ENCODE measurements at regions not wholly inside any gene's neighbourhood (a gene's known extent, or its start where the extent isn't known, plus 50 kb on each side); places are given as distances from the start of the nearest gene placed in this dataset.

- no peak for TF ChIP-seq EGR1 (conservative IDR thresholded peaks at IDR 0.05)
- no peak for TF ChIP-seq MTA3 (IDR thresholded peaks at IDR 0.05; ENCODE audit: borderline replicate concordance)
- no peak for TF ChIP-seq MCM2 (IDR thresholded peaks at IDR 0.05; ENCODE audit: low read depth)
- TF ChIP-seq EP400 (IDR thresholded peaks at IDR 0.05) = no peak
- TF ChIP-seq HEY1 (CRISPR knock-in tag; IDR thresholded peaks at IDR 0.05; ENCODE audit: borderline replicate concordance) = no peak
- TF ChIP-seq ESRRA (IDR thresholded peaks at IDR 0.05; ENCODE audit: borderline replicate concordance, low read depth) = no peak
- TF ChIP-seq POLR2AphosphoS5 (IDR thresholded peaks at IDR 0.05; ENCODE audit: control insufficient read depth, insufficient read depth, low read depth, low read length) = no peak
- TF ChIP-seq TCF7 (IDR thresholded peaks at IDR 0.05; ENCODE audit: borderline replicate concordance) = no peak
- TF ChIP-seq POLR2A (conservative IDR thresholded peaks at IDR 0.05) = no peak
- no peak for TF ChIP-seq USF2 (CRISPR knock-in tag; IDR thresholded peaks at IDR 0.05)
- no peak for TF ChIP-seq CHD4 (IDR thresholded peaks at IDR 0.05; ENCODE audit: insufficient read depth, insufficient replicate concordance, low read depth, low read length, poor library complexity, severe bottlenecking)
- no peak for TF ChIP-seq HMG20A (CRISPR knock-in tag; conservative IDR thresholded peaks at IDR 0.05)
- TF ChIP-seq RBM39 (optimal IDR thresholded peaks at IDR 0.05; ENCODE audit: low read depth, low read length) = no peak
Measured at GRCh38 chr3:166837535-166837934, 542.6 kb downstream of the ZBBX start.

Measured in K562 (cell line).